ENCODE measurements at regions not wholly inside any gene's neighbourhood (a gene's known extent, or its start where the extent isn't known, plus 50 kb on each side); places are given as distances from the start of the nearest gene placed in this dataset.
"Not testable (repeated sequence)": the region's sequence is repeated elsewhere in the genome, so short reads cannot be mapped to it uniquely, and the experiment has no call there.

DNA sequence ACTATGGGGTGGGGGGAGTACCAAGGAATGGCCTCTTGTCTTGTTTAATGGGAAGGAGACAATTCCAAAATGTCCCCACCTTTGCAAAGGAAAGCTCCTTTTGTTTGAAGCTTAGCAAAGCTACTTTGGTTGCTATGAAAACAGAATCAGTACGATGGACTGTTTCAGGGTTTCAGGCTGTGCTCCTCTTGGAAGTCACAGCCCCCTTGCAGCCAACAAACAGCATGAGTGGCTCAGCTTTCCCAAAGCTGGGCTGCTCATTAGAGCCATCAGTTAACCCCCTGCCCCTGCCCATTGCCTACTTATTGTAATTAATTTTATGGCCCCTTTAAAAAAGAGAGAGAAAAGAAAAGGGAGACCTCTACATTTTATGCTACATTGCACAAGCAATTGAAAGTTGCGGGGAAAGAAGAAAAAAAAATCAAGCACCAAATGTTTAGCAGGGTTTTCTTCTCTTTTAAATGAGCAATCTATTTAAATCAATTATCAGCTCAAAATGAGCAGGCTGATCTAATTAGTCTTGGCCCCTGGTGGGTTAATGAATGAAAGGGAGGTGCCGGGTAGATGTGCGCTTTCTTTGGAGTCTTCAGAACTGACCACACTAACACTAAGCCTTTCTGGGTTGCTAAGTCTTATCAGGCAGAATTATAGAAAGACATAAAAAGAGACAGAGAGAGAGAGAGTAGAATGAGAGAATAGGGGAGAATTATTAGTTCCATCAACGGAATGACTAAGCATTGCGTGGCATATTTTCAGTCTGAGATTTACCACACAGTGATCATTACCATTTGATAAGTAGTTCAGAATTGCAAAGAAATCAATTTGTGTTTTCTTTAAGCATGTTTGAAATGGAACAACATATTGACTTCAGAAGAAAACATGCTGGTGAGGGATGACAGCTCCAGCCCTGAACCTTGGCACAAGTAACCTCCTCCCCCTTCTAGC lies 284.9 kb downstream of the INSIG2 start:
- DNase-seq: no peak

- no peak for DNase-seq
Measured at GRCh38 chr2:118371515-118371914, 283.2 kb downstream of the INSIG2 start.

DNA sequence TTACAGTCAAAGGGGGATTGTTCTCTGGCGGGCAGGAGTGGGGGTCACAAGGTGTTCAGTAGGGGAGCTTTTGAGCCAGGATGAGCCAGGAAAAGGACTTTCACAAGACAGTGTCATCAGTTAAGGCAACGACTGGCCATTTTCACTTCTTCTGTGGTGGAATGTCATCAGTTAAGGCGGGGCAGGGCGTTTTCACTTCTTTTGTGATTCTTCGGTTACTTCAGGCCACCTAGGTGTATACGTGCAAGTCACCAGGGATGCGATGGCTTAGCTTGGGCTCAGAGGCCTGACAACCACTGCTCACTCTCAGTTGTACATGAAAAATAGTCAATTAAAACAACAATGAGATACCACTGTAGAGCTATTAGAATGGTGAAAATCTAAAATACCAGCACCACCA lies 281.2 kb downstream of the INSIG2 start:
- not testable (repeated sequence) for DNase-seq

DNA sequence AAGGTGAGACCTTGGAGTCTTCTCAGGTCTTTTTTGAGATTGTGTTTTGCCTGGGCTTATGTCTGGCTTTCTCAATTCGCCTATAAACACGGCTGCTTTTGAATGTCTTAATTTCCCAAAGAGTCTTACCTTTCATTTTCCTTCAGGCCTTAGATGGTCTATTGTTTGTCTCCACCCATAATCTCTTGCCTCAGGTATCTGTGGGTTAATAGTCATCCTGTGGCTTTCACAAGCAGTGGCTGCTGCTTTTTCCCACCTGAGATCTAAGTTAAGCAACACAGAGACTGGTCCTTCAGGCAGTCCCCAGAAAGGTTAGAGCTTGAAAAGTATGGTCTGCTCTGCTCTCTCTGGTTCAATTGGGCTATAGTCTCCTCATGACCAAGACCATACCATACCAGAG lies 275.3 kb downstream of the INSIG2 start:
- no peak for DNase-seq

DNA sequence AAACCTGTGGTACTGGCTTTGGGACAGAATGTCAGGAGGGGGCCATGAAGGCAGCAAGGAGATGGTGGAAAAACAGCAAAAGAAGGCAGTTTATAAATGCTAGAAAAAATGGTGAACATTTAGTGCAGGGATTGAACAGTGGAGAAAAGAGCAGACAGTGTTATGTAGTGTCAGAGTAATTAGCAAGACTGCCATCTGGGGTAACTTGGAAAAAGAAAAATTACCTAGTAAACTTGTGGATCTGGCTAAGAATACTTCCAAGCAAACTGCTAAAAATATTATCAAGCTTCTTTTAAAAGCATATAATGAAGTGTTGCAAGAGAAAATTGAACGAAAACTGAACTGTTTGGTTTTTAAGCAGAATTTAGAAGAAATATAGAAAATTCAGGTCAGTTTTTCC lies 267.8 kb downstream of the INSIG2 start:
- no peak for DNase-seq

DNA sequence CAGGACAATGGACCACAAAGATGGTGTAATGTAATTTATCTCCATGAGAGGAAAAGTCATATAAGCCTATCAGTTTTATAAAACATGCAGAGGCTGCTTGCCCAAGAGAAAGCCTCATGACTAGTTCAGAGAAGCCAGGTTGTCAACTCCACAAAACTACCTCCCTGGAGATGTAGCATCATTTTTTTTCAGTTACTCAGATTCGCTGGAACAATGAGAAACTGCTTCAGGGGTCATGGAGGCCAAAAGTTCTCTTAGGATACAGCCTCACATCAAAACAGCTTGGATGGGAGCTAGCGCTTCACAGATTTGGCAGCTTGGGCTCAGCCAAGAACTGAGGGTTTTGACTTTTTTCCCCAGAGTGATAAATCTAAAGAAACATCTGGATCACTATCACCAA lies 263.5 kb downstream of the INSIG2 start:
- DNase-seq: no peak

DNA sequence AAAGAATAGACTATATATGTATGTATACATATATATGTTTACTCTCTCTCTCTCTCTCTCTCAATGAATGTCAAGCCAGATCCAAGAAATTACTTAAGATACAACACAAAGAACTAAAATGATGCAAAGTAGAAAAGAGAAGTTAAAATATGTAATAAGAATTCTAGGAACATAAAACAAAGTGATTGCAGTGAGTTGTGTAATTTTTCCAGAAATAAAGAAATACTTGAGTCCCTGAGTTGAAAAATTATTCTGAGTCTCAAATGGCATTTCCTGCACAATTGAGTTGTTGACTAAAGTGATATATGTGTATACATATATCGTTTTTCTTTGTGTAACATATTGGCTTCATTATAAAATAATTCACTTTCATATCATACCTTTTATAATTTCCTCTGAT lies 262.4 kb downstream of the INSIG2 start:
- DNase-seq: no peak

GRCh38 chr2:118349365-118349764 lies 261.1 kb downstream of the INSIG2 start:
- DNase-seq: no peak

GRCh38 chr2:118348380-118349034 lies 260.2 kb downstream of the INSIG2 start:
- no peak for DNase-seq

GRCh38 chr2:118345465-118345864 lies 257.2 kb downstream of the INSIG2 start:
- no peak for DNase-seq

- no peak for DNase-seq
Measured at GRCh38 chr2:118340103-118340502, 251.8 kb downstream of the INSIG2 start.

DNA sequence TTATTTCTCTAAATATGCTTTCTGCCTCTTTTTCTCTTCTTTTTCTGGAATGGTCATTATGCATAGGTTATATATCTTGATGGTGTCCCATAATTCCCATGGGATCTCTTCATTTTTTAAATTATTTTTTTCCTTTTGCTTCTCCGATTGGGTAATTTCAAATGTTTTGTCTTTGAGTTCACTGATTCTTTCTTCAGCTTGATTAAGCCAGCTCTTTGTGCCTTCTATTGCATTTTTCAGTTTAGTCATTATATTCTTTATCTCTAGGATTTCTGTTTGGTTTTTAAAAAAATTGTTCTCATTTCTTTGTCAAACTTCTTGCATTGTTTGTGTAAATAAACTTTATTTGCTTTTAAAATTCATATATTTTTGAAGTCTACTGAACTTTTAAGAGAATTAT lies 251.1 kb downstream of the INSIG2 start:
- no peak for DNase-seq

GRCh38 chr2:118333664-118334063 lies 245.4 kb downstream of the INSIG2 start:
- DNase-seq: no peak

DNA sequence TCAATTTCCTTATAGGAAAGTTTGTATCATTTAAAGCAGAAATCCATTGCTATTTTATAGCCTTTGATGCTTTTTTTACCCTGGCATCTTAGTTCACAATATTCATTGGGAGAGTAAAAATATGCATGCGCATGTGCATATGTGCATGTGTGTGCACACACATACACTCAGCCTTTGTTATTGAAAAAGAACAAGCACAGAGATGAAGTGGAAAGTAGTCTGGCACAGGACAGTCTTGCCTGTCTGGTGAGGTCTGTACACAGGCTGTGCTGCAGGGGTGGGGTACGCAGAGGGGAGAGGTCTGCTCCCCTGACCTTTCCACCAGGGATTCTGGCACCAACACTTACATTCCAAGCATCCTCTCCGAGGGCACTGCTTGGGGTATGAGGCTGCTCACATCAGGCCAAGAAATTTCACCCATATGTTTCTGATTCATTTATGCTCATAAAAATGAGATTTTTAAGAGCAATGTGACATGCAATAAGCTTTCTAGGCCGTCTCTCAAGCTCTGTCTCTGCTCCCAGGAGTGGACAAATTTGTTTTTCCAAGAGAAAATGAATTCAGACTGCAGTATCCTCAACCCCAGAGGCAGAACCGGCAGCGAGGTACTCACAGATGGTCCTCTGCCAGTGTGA lies 237.2 kb downstream of the INSIG2 start:
- DNase-seq: no peak

GRCh38 chr2:118322406-118322805 lies 234.1 kb downstream of the INSIG2 start:
- no peak for DNase-seq

DNA sequence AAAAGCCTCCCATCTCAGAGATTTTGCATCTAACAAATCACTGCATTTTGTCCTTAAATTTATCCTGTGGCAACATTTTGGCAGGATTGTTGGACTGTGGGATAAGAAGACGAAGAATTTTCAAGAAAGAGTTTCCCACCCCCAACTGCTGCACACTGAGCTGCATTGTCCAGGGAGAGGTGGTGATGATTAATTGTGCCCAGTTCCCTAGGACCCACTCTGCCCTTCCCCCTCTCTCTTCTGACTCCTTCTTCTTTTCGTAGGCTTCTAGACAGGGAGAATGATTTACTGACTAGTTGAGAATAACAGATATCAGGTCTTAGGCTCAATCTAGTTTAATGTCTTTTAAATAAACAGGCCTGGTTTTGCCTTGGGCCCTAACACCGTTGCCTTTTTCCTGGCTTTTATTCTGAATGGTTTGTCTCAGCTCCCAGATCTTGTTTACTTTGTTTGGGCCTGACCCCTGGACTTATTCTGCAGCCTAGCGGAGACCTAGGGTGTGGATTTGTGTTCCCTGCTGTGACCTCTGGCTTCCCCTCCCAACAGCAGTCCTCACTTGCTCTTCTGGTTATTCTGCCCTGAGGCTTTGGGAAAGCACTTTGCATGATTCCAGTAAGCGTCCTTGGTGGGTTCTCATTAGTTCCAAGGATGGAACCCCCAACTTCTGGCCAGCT lies 233.3 kb downstream of the INSIG2 start:
- no peak for DNase-seq

GRCh38 chr2:118320658-118321057 lies 232.4 kb downstream of the INSIG2 start:
- no peak for DNase-seq

GRCh38 chr2:118320196-118320595 lies 231.9 kb downstream of the INSIG2 start:
- no peak for DNase-seq

- DNase-seq: no peak
Measured at GRCh38 chr2:118319271-118319684, 231.0 kb downstream of the INSIG2 start.

DNA sequence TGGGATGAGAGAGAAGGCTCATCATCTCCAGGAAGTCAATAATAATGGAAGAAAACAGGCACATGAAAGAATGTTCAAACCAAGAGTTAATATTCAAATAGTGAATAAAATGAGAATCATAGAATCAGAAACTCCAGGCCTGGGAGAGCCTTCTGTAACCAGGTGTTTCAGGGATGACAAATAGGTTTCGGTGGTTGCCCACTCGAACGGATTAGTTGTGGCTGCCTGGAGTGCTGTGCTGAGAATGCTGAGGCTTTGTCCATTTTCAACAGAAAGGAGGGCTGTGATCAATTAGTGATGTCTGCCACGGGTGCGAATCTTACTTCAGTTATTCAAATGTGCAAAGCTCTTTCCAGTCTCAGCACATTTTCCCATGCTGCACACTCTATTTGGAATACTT lies 227.3 kb downstream of the INSIG2 start:
- no peak for DNase-seq

DNA sequence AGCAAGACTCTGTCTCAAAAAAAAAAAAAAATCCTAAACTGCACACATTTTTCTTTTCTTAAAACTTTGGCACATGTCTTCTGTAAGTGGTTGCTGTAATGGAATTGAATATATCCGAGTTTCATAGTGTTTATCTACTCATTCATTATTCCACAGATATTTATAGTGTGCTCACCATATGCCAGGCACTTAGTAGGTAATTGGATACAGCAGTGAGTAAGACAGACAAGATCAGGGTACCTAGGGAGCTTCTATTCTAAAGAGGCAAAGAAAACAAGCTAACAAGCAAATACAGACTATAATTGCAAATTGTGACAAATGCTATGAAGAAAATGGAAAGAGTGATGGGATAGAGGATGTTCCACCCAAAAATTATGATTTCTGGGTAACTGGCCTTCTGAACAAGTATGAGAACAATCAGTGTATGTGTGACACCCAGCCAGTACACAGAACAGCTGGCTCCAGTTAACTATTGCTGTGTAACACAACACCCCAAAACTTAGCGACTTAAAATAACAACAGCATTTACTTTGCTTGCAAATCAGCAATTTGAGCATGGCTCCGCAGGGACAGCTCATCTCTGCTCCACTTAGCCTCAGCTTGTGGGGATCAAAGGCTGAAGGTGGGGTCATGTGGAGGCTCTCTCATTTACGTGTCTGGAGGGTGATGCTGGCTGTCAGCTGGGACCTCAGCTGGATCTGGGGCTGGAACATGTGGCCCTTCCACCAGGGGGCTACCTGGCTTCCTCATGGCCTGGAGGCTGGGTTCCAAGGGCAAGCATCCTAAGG lies 224.9 kb downstream of the INSIG2 start:
- DNase-seq: no peak

GRCh38 chr2:118310681-118311429 lies 222.6 kb downstream of the INSIG2 start:
- no peak for DNase-seq

All from NCI-H2081 treated with DMSO at 0.1 percent for 48 hours (cell line).